RWPE1 (cell line): ENCODE measurements at regions not wholly inside any gene's neighbourhood (a gene's known extent, or its start where the extent isn't known, plus 50 kb on each side); places are given as distances from the start of the nearest gene placed in this dataset.

Experiments
- CTCF ChIA-PET: fragments of 350-600 bp; sonication (Branson Sonifier 250); formaldehyde crosslinking; extraction: SDS; loops from one replicate; lab custom pipeline; 2021; lab: Yijun Ruan, JAX
- POLR2A ChIA-PET: fragments of 400-600 bp; formaldehyde crosslinking; extraction: SDS; loops from one replicate; lab custom pipeline; 2020; ENCODE audit warnings: antibody characterized with exemption; ENCODE audit not compliant: low non-redundant PET; lab: Yijun Ruan, JAX
- DNase-seq: peaks from one replicate; pipeline ENCODE4 v3.0.0; 2012; ENCODE audit warnings: low spot score
- H3K27ac ChIP-seq: fragments of 450-650 bp; 2 replicates; pipeline ENCODE4 v1.5.1; 2017
- TF ChIP-seq, protein P1 (sequence below): fragments of 450-650 bp; conservative IDR thresholded peaks from 2 replicates; pipeline ENCODE4 v1.5.1; 2017; ENCODE audit warnings: low read depth, mild to moderate bottlenecking

DNA sequence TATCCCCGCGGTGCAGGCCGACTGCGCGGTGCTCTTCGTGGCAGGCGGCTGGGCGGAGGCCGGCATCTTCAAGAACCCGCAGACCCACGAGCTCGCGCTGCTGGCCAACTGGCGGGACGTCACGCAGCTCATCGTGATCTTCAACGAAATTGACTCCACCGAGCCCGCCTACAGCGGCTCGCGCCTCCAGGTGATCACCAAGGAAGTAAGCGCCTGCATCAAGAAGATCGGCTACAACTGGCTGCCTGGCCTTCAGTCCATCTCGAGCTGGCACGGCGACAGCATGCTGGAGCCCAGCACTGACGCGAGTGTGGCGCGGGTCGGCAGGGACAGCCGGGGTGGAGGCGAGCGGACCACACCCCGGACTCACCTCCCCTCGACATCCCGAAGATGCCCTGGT is 53.9 kb upstream of the MTNR1B start:
- no peak overlapping the region for H3K27ac ChIP-seq
- POLR2A ChIA-PET = no interaction called here
- CTCF ChIA-PET = interaction anchor here (0.5 kb wide), 1 partner anchor 1268 kb away, joined by 3 read pairs; no protein-coding TSS in a partner anchor
- DNase-seq = no peak
- TF ChIP-seq, protein P1, sequence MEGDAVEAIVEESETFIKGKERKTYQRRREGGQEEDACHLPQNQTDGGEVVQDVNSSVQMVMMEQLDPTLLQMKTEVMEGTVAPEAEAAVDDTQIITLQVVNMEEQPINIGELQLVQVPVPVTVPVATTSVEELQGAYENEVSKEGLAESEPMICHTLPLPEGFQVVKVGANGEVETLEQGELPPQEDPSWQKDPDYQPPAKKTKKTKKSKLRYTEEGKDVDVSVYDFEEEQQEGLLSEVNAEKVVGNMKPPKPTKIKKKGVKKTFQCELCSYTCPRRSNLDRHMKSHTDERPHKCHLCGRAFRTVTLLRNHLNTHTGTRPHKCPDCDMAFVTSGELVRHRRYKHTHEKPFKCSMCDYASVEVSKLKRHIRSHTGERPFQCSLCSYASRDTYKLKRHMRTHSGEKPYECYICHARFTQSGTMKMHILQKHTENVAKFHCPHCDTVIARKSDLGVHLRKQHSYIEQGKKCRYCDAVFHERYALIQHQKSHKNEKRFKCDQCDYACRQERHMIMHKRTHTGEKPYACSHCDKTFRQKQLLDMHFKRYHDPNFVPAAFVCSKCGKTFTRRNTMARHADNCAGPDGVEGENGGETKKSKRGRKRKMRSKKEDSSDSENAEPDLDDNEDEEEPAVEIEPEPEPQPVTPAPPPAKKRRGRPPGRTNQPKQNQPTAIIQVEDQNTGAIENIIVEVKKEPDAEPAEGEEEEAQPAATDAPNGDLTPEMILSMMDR = no peak

DNA sequence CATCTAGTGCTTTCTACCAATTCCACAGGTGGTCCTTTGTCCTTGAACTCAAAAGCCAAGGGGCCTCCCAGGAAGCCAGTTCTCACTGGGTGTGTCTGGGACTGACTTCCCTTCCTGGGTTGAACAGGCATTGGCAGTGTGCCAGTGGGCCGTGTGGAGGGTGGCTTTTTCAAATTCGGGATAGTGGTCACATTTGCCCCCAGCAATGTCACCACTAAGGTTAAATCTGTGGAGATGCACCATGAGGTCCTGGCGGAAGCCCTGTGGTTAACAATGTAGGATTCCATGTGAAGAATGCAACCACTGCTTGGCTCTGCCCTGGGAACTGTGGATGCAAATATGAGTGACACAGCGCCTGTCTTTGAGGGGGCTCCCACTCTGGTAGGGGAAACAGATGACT is 53.2 kb upstream of the MTNR1B start:
- DNase-seq = no peak
- H3K27ac ChIP-seq = no peak overlapping the region
- ChIA-PET CTCF (no interaction called here), POLR2A (no interaction called here)
- TF ChIP-seq, protein P1 = no peak

DNA sequence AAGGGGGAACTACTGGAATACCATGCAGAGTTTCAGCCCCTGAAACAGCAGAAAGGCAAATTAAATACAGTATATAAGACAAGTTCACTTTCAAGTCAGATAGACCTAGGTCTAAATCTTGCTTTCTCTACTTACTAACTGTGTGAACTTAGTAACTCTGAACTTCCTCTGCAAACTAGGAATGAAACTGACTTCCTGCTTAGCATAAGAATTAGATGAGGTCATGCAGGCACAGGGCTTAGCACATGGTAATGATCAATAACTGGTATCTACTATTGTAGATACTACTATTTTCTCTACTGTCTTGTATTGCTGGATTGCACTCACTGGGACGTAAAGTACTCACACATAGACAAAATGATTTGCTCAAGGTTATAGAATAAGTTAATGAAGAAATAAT is 51.5 kb upstream of the MTNR1B start:
- CTCF ChIA-PET = no interaction called here
- TF ChIP-seq, protein P1 = no peak
- H3K27ac ChIP-seq = no peak overlapping the region
- POLR2A ChIA-PET = no interaction called here
- DNase-seq = no peak

DNA sequence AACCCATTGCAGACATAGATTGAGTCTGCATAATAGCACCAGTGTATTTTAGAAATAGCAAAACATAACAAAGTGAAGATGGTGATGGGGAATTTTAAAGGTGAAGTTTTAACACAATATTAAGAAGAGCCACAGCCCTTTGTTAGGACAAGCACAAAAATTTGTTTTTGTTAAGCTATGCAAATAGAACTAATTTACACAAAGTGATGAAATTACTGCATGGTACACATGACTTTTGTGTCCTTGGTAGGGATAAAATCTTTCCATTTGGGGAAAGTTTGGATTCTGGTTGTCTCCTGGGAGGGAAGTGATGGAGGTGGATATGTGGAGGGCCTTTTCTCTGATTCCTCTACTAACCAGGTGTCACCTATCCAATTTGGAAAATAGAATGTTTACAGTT is 50.4 kb upstream of the MTNR1B start:
- TF ChIP-seq, protein P1 = no peak
- DNase-seq = no peak
- H3K27ac ChIP-seq = no peak overlapping the region
- CTCF ChIA-PET = no interaction called here
- POLR2A ChIA-PET = no interaction called here
